Gastroesophageal sphincter (tissue), 3 donors: ENCODE measurements at regions not wholly inside any gene's neighbourhood (a gene's known extent, or its start where the extent isn't known, plus 50 kb on each side); places are given as distances from the start of the nearest gene placed in this dataset.

Experiments
- EP300 ChIP-seq: sonication (generic); formaldehyde crosslinking; IDR thresholded peaks from one replicate; pipeline ENCODE4 v1.6.1; 2017; ENCODE audit warnings: antibody characterized with exemption, mild to moderate bottlenecking
- POLR2A ChIP-seq, 2 donors: fragments of 450-650 bp; IDR thresholded peaks; one replicate each; pipeline ENCODE4 v1.6.1; 2017; ENCODE audit warnings: antibody characterized with exemption in 2 of 2, mild to moderate bottlenecking in 2 of 2, moderate library complexity in 1 of 2
- POLR2AphosphoS5 ChIP-seq: sonication (generic); formaldehyde crosslinking; IDR thresholded peaks from one replicate; pipeline ENCODE4 v1.6.1; 2017; ENCODE audit warnings: antibody characterized with exemption
- TF ChIP-seq, protein P1 (sequence below), 4 experiments: fragments of 200-600 bp in 2 of 4; fragments of 450-650 bp in 2 of 4; sonication (generic) in 1 of 4; IDR thresholded peaks; one replicate each; pipeline ENCODE4 v1.5.1; 2017 to 2019; ENCODE audit warnings: antibody characterized with exemption in 4 of 4, mild to moderate bottlenecking in 2 of 4, moderate library complexity in 2 of 4

DNA sequence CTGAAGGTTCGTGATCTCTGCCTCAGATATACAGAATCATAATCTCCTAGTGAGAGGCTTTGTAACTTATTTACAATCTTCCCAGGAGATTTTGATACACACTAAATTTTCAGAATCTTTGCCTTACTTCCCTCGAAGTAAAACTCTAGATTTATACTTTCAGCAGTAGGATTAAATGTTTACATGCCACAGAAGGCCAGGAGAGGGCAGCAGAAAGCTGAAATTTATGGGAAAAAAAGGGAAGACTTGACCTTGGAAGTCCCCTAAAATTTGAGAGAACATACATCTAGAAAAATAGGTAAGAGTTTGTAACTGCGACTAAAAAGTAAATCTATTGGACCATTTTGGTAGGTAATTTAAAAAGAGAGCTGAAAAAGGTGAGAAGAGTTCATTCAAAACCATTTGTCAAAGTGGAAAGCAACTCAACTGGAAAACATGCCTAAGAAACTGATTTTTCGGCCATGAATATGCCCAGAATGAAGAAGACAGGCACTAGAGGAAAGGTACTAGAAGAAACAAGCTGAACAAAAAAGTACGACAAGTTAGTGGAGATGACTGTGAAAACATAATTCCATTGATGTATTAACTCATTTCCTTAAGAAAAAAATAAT lies 242.0 kb upstream of the MDGA2 start:
- TF ChIP-seq POLR2A (IDR thresholded peaks at IDR 0.05) (no peak), EP300 (no peak), POLR2AphosphoS5 (no peak)
- TF ChIP-seq, protein P1, sequence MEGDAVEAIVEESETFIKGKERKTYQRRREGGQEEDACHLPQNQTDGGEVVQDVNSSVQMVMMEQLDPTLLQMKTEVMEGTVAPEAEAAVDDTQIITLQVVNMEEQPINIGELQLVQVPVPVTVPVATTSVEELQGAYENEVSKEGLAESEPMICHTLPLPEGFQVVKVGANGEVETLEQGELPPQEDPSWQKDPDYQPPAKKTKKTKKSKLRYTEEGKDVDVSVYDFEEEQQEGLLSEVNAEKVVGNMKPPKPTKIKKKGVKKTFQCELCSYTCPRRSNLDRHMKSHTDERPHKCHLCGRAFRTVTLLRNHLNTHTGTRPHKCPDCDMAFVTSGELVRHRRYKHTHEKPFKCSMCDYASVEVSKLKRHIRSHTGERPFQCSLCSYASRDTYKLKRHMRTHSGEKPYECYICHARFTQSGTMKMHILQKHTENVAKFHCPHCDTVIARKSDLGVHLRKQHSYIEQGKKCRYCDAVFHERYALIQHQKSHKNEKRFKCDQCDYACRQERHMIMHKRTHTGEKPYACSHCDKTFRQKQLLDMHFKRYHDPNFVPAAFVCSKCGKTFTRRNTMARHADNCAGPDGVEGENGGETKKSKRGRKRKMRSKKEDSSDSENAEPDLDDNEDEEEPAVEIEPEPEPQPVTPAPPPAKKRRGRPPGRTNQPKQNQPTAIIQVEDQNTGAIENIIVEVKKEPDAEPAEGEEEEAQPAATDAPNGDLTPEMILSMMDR (IDR thresholded peaks at IDR 0.05), result peak in 3 of 4 experiments; percentile 34 to 53 (median 47)
